GM18907 (cell line): ENCODE measurements at regions not wholly inside any gene's neighbourhood (a gene's known extent, or its start where the extent isn't known, plus 50 kb on each side); places are given as distances from the start of the nearest gene placed in this dataset.
"Not testable (repeated sequence)": the region's sequence is repeated elsewhere in the genome, so short reads cannot be mapped to it uniquely, and the experiment has no call there.

Source experiments
- ATAC-seq: cut with Tn5 transposase; IDR thresholded peaks from one replicate; pipeline ENCODE4 v1.9.1; 2021; ENCODE audit warnings: mild to moderate bottlenecking, moderate library complexity; ENCODE audit not compliant: unreplicated experiment

- no peak for ATAC-seq
These were observed 128.2 kb upstream of the LARP1 start for GRCh38 chr5:154626876-154627557.

- ATAC-seq = no peak
These were observed 130.1 kb upstream of the LARP1 start for GRCh38 chr5:154625031-154625430.

GRCh38 chr5:154624341-154624740 is 130.8 kb upstream of the LARP1 start:
- ATAC-seq = no peak

GRCh38 chr5:154620411-154620810 is 134.8 kb upstream of the LARP1 start:
- ATAC-seq = no peak

- ATAC-seq = no peak
These were observed 136.5 kb upstream of the LARP1 start for GRCh38 chr5:154618696-154619095.

- no peak for ATAC-seq
These were observed 136.6 kb upstream of the HAND1 start for GRCh38 chr5:154614595-154614994.

- ATAC-seq = no peak
These were observed 136.1 kb upstream of the HAND1 start for GRCh38 chr5:154614125-154614524.

- ATAC-seq = no peak
These were observed 134.6 kb upstream of the HAND1 start for GRCh38 chr5:154612666-154613065.

GRCh38 chr5:154611341-154611767 is 133.3 kb upstream of the HAND1 start:
- no peak for ATAC-seq

GRCh38 chr5:154610321-154611154 is 132.5 kb upstream of the HAND1 start:
- ATAC-seq = peak; percentile 88

GRCh38 chr5:154609251-154609650 is 131.2 kb upstream of the HAND1 start:
- no peak for ATAC-seq

GRCh38 chr5:154608531-154609011 is 130.5 kb upstream of the HAND1 start:
- no peak for ATAC-seq

- ATAC-seq = no peak
These were observed 129.7 kb upstream of the HAND1 start for GRCh38 chr5:154607746-154608145.

- ATAC-seq = no peak
These were observed 128.2 kb upstream of the HAND1 start for GRCh38 chr5:154606246-154606645.

- ATAC-seq = no peak
These were observed 126.1 kb upstream of the HAND1 start for GRCh38 chr5:154603953-154604679.

- ATAC-seq = no peak
These were observed 125.5 kb upstream of the HAND1 start for GRCh38 chr5:154603485-154603884.

GRCh38 chr5:154603011-154603410 is 125.0 kb upstream of the HAND1 start:
- no peak for ATAC-seq

GRCh38 chr5:154601014-154601413 is 123.0 kb upstream of the HAND1 start:
- ATAC-seq = no peak

- no peak for ATAC-seq
These were observed 120.0 kb upstream of the HAND1 start for GRCh38 chr5:154598021-154598420.

GRCh38 chr5:154596844-154597243 is 118.8 kb upstream of the HAND1 start:
- not testable (repeated sequence) for ATAC-seq

- no peak for ATAC-seq
These were observed 117.6 kb upstream of the HAND1 start for GRCh38 chr5:154595662-154596061.
